B cell (primary cell): ENCODE measurements at regions not wholly inside any gene's neighbourhood (a gene's known extent, or its start where the extent isn't known, plus 50 kb on each side); places are given as distances from the start of the nearest gene placed in this dataset.

Source experiments
- ATAC-seq: fragments of 200-7000 bp; cut with Tn5 transposase; one replicate; pipeline ENCODE4 v1.10.0; 2021; ENCODE audit warnings: low read depth, mild to moderate bottlenecking, moderate number of reproducible peaks, moderate library complexity
- CTCF ChIA-PET: fragments of 350-600 bp; sonication (Branson Sonifier 250); formaldehyde crosslinking; loops from one replicate; lab custom pipeline; 2021; ENCODE audit warnings: antibody characterized with exemption, inconsistent platforms; lab: Charles Lee
- POLR2A ChIA-PET: fragments of 350-600 bp; sonication (Branson Sonifier 250); formaldehyde crosslinking; loops from one replicate; lab custom pipeline; 2021; ENCODE audit warnings: antibody characterized with exemption; lab: Charles Lee
- DNase-seq: peaks from one replicate; pipeline ENCODE4 v3.0.0; 2013
- H2AFZ ChIP-seq: 2 replicates; pipeline ENCODE4 v1.6.1; 2012; ENCODE audit warnings: mild to moderate bottlenecking, low read depth, low read length; ENCODE audit not compliant: insufficient read depth, poor library complexity, severe bottlenecking
- H3K27ac ChIP-seq, 2 donors: 1 replicate in 1 of 2; 2 replicates in 1 of 2; pipeline ENCODE4 v1.5.1; 2012 to 2013; ENCODE audit warnings: low read length in 2 of 2, mild to moderate bottlenecking in 2 of 2, moderate library complexity in 1 of 2
- H3K27me3 ChIP-seq, 4 experiments: fragments of 200-600 bp in 1 of 4; sonication (generic) in 1 of 4; replicated peaks in 1 of 4; 1 replicate in 2 of 4; 2 replicates in 2 of 4; pipeline versions ENCODE4 v1.6.1 to v1.7.0; 2013 to 2016; ENCODE audit warnings: low read length in 3 of 4, mild to moderate bottlenecking in 2 of 4, mixed read lengths in 1 of 4, moderate library complexity in 1 of 4; ENCODE audit not compliant: insufficient read depth in 4 of 4, control insufficient read depth in 3 of 4; ENCODE audit errors: control extremely low read depth in 1 of 4
- H3K36me3 ChIP-seq, 2 experiments: replicated peaks in 1 of 2; 1 replicate in 1 of 2; 2 replicates in 1 of 2; pipeline versions ENCODE4 v1.6.1 to v1.7.1; 2013; ENCODE audit warnings: low read length in 1 of 2; ENCODE audit not compliant: insufficient read depth in 2 of 2, control insufficient read depth in 1 of 2; ENCODE audit errors: control extremely low read depth in 1 of 2, extremely low read depth in 1 of 2
- H3K4me1 ChIP-seq, 2 donors: fragments of 200-600 bp in 1 of 2; sonication (generic) in 1 of 2; 1 replicate in 1 of 2; 2 replicates in 1 of 2; pipeline versions ENCODE4 v1.5.1 to v1.6.1; 2013 to 2017; ENCODE audit warnings: low read length in 2 of 2; ENCODE audit not compliant: control insufficient read depth in 2 of 2, insufficient read depth in 2 of 2
- H3K4me2 ChIP-seq: replicated peaks from 2 replicates; pipeline ENCODE3; 2012; ENCODE audit warnings: mild to moderate bottlenecking, low read depth, low read length; ENCODE audit not compliant: poor library complexity, severe bottlenecking
- H3K4me3 ChIP-seq, 5 experiments: fragments of 200-600 bp in 1 of 5; sonication (generic) in 1 of 5; 1 replicate in 3 of 5; 2 replicates in 2 of 5; pipeline versions ENCODE4 v1.5.1 to v1.7.0; 2011 to 2016; ENCODE audit warnings: low read length in 4 of 5, mild to moderate bottlenecking in 4 of 5, low read depth in 2 of 5, control low read depth in 1 of 5, moderate library complexity in 1 of 5; ENCODE audit not compliant: insufficient read depth in 1 of 5; ENCODE audit errors: control extremely low read depth in 1 of 5, extremely low read depth in 1 of 5
- H3K79me2 ChIP-seq: fragments of 200-600 bp; sonication (generic); one replicate; pipeline ENCODE4 v1.6.0; 2016; ENCODE audit warnings: low read length; ENCODE audit not compliant: control insufficient read depth, insufficient read depth
- H3K9ac ChIP-seq: fragments of 200-600 bp; sonication (generic); 2 replicates; pipeline ENCODE4 v1.6.1; 2017; ENCODE audit warnings: mild to moderate bottlenecking, low read length, moderate library complexity
- H3K9me3 ChIP-seq, 3 donors: one replicate each; pipeline versions ENCODE4 v1.6.1 to v1.7.1; 2013; ENCODE audit warnings: low read length in 2 of 3; ENCODE audit not compliant: control insufficient read depth in 2 of 3, insufficient read depth in 1 of 3; ENCODE audit errors: control extremely low read depth in 1 of 3
- H4K20me1 ChIP-seq: 2 replicates; pipeline ENCODE4 v1.6.0; 2012; ENCODE audit warnings: mild to moderate bottlenecking, low read length; ENCODE audit not compliant: insufficient read depth, control insufficient read depth, poor library complexity, severe bottlenecking
- H3K27ac Mint-ChIP-seq: one replicate; pipeline ENCODE4 v1.8.0; 2021; ENCODE audit warnings: mixed read lengths
- H3K27me3 Mint-ChIP-seq: one replicate; pipeline ENCODE4 v1.8.0; 2021; ENCODE audit warnings: mixed read lengths
- H3K4me1 Mint-ChIP-seq: one replicate; pipeline ENCODE4 v1.8.0; 2021; ENCODE audit warnings: mixed read lengths
- H3K4me3 Mint-ChIP-seq: one replicate; pipeline ENCODE4 v1.8.0; 2021; ENCODE audit warnings: mixed read lengths
- H3K9me3 Mint-ChIP-seq: one replicate; pipeline ENCODE4 v1.8.0; 2022; ENCODE audit warnings: mixed read lengths; ENCODE audit not compliant: insufficient read depth
- EZH2 ChIP-seq: IDR thresholded peaks from 2 replicates; pipeline ENCODE4 v1.6.1; 2012; ENCODE audit warnings: borderline replicate concordance, low read depth, mild to moderate bottlenecking, moderate library complexity, low read length; ENCODE audit not compliant: insufficient read depth, poor library complexity, severe bottlenecking
- WGBS: methylation state at CpG from one replicate; pipeline ENCODE4 v1.1.5; 2013; ENCODE audit warnings: missing lambda C conversion rate; ENCODE audit not compliant: insufficient coverage; 5-methylcytosine and 5-hydroxymethylcytosine counted together
- intact Hi-C: fragments of 100-400 bp; cut with micrococcal nuclease; formaldehyde crosslinking; loops from one replicate; pipeline ENCODE4 v1.10.0; 2022
- TF ChIP-seq, protein P1 (sequence below): fragments of 200-600 bp; IDR thresholded peaks from one replicate; pipeline ENCODE4 v1.8.0; 2022; ENCODE audit warnings: antibody characterized with exemption, mild to moderate bottlenecking

DNA sequence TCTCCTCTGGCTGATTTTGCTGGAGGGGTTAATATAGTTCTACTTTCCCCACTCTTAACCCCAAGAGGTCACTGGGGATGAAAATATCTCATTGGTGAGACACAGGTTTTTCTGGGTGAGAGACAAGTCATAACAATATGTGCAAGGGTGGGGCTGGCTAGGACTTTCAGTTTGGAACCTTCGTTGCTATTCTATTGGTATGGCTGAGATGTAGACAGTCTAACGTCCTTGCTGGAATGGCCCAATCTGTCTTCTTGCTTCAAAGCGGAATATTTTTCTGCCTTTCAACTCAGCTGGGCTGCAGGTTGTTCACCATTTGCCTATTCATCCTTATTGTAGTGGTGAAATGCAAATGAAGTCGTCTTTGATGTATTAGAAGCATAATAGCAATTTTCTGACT, 267.3 kb upstream of the MKI67 start:
- H3K27me3 ChIP-seq, result no peaks in the 10 kb centered on the region
- H3K9me3 ChIP-seq, result no peaks in the 10 kb centered on the region
- no peak overlapping the region for H3K27ac Mint-ChIP-seq
- H3K9ac ChIP-seq, result no peak overlapping the region
- H3K4me3 Mint-ChIP-seq, result no peak overlapping the region
- H3K9me3 Mint-ChIP-seq, result no peaks in the 10 kb centered on the region
- TF ChIP-seq EZH2, result no peak
- TF ChIP-seq, protein P1, sequence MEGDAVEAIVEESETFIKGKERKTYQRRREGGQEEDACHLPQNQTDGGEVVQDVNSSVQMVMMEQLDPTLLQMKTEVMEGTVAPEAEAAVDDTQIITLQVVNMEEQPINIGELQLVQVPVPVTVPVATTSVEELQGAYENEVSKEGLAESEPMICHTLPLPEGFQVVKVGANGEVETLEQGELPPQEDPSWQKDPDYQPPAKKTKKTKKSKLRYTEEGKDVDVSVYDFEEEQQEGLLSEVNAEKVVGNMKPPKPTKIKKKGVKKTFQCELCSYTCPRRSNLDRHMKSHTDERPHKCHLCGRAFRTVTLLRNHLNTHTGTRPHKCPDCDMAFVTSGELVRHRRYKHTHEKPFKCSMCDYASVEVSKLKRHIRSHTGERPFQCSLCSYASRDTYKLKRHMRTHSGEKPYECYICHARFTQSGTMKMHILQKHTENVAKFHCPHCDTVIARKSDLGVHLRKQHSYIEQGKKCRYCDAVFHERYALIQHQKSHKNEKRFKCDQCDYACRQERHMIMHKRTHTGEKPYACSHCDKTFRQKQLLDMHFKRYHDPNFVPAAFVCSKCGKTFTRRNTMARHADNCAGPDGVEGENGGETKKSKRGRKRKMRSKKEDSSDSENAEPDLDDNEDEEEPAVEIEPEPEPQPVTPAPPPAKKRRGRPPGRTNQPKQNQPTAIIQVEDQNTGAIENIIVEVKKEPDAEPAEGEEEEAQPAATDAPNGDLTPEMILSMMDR, result no peak
- H3K4me2 ChIP-seq, result no peak overlapping the region
- no peaks in the 10 kb centered on the region for H3K79me2 ChIP-seq
- H3K4me1 ChIP-seq, result no peaks in the 10 kb centered on the region
- no peaks in the 10 kb centered on the region for H4K20me1 ChIP-seq
- POLR2A ChIA-PET, result no interaction called here
- no peak overlapping the region for H3K27ac ChIP-seq
- no peaks in the 10 kb centered on the region for H3K36me3 ChIP-seq
- ATAC-seq, result no peak
- intact Hi-C loops, result no loop called here
- no peak for DNase-seq
- CTCF ChIA-PET, result no interaction called here
- H3K4me3 ChIP-seq, result no peak overlapping the region
- no peaks in the 10 kb centered on the region for H3K4me1 Mint-ChIP-seq
- WGBS, result 54% methylated on average over 2 of the region's 4 CpGs
- peaks cover 3% of the 10 kb centered on the region for H3K27me3 Mint-ChIP-seq
- H2AFZ ChIP-seq, result no peak overlapping the region

DNA sequence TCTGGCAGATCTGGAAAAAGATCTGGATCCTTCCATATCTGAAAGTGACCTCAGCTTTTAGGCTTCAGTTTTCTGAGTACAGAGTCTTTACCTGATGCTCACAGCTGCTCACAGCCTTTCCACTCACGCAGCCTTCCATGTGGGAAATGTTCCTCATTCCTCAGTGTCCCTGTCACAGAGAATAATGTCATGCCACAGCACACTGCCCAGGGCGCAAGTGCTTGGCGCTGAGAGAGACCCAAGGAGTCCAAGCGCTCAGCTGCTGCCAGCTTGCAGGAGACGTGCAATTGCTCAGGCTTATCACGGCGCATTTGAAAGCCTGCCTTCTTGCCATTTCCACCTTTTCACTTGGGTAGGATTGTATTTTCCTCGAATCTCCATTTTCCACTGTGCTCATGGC, 271.9 kb upstream of the MKI67 start:
- TF ChIP-seq, protein P1, result no peak
- Histone ChIP-seq H3K4me3 (no peak overlapping the region), H3K4me2 (no peak overlapping the region), H3K9ac (no peak overlapping the region), H3K4me1 (no peaks in the 10 kb centered on the region), H3K79me2 (no peaks in the 10 kb centered on the region), H3K27ac (no peak overlapping the region), H3K9me3 (peaks cover 0 to 22% (median 0%) of the 10 kb centered on the region in 3 donors), H2AFZ (no peak overlapping the region), H3K36me3 (no peaks in the 10 kb centered on the region), H4K20me1 (no peaks in the 10 kb centered on the region), H3K27me3 (no peaks in the 10 kb centered on the region)
- 95% methylated on average over 6 of the region's 8 CpGs for WGBS
- ChIA-PET CTCF (no interaction called here), POLR2A (no interaction called here)
- no peak overlapping the region for H3K4me3 Mint-ChIP-seq
- no peak for ATAC-seq
- intact Hi-C loops, result no loop called here
- no peaks in the 10 kb centered on the region for H3K4me1 Mint-ChIP-seq
- H3K27me3 Mint-ChIP-seq, result no peaks in the 10 kb centered on the region
- H3K27ac Mint-ChIP-seq, result no peak overlapping the region
- DNase-seq, result no peak
- H3K9me3 Mint-ChIP-seq, result peaks cover 8% of the 10 kb centered on the region
